HL-60 (cell line): ENCODE measurements at regions not wholly inside any gene's neighbourhood (a gene's known extent, or its start where the extent isn't known, plus 50 kb on each side); places are given as distances from the start of the nearest gene placed in this dataset.

Experiments used
- DNase-seq, 2 experiments: peaks; one replicate each; pipeline ENCODE4 v3.0.0-alpha.2; 2010 to 2020; ENCODE audit warnings: low read depth in 1 of 2, low spot score in 1 of 2
- H3K27ac ChIP-seq: fragments of 250-450 bp; sonication (Bioruptor Pico); replicated peaks from 2 replicates; pipeline ENCODE4 v1.5.1; 2020; ENCODE audit warnings: mild to moderate bottlenecking, moderate library complexity
- H3K27me3 ChIP-seq: fragments of 250-450 bp; sonication (Bioruptor Pico); 2 replicates; pipeline ENCODE4 v1.5.1; 2021; ENCODE audit warnings: mild to moderate bottlenecking, moderate library complexity; ENCODE audit not compliant: insufficient read depth, poor library complexity, severe bottlenecking
- H3K4me3 ChIP-seq: replicated peaks from 2 replicates; pipeline ENCODE4 v1.5.1; 2011; ENCODE audit warnings: mild to moderate bottlenecking, control low read depth, low read length; ENCODE audit not compliant: insufficient read depth
- GABPA ChIP-seq: IDR thresholded peaks from 2 replicates; pipeline ENCODE4 v1.6.1; 2012; ENCODE audit warnings: low read depth
- POLR2AphosphoS5 ChIP-seq: IDR thresholded peaks from 2 replicates; pipeline ENCODE4 v1.6.1; 2012; ENCODE audit warnings: low read depth
- SPI1 ChIP-seq: IDR thresholded peaks from 2 replicates; pipeline ENCODE4 v1.6.1; 2012; ENCODE audit warnings: low read depth, mild to moderate bottlenecking, borderline replicate concordance
- TF ChIP-seq, protein P1 (sequence below): IDR thresholded peaks from 2 replicates; pipeline ENCODE4 v1.6.1; 2012; ENCODE audit warnings: low read depth; ENCODE audit not compliant: insufficient replicate concordance
- TF ChIP-seq, protein P2 (sequence below): IDR thresholded peaks from one replicate; pipeline ENCODE4 v1.5.1; 2011; ENCODE audit warnings: low read length, control low read depth, inconsistent platforms; ENCODE audit not compliant: insufficient read depth

DNA sequence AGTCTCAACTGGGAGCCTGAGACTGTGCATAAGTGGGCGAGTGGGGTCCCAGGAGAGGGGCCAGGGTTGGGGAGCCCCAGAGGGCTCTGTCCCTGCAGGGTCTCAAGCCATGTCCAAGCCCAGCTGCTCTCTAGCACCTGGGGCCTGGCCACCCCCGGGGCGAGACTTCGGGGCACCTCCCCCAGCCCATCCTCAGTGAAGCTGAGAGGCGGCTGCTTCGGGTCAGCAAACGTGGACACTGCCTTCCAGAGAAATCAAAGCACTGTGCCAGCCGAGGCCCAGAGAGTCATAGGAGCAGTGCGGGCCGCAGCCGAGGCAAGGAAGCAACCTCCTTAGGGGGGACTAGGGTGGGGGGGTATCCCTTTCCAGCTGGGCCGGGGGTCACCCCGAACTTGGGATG is 77.5 kb downstream of the ENGASE start:
- Histone ChIP-seq H3K27me3 (peaks cover 5% of the 10 kb centered on the region), H3K27ac (no peak overlapping the region), H3K4me3 (no peak overlapping the region)
- TF ChIP-seq, protein P1, sequence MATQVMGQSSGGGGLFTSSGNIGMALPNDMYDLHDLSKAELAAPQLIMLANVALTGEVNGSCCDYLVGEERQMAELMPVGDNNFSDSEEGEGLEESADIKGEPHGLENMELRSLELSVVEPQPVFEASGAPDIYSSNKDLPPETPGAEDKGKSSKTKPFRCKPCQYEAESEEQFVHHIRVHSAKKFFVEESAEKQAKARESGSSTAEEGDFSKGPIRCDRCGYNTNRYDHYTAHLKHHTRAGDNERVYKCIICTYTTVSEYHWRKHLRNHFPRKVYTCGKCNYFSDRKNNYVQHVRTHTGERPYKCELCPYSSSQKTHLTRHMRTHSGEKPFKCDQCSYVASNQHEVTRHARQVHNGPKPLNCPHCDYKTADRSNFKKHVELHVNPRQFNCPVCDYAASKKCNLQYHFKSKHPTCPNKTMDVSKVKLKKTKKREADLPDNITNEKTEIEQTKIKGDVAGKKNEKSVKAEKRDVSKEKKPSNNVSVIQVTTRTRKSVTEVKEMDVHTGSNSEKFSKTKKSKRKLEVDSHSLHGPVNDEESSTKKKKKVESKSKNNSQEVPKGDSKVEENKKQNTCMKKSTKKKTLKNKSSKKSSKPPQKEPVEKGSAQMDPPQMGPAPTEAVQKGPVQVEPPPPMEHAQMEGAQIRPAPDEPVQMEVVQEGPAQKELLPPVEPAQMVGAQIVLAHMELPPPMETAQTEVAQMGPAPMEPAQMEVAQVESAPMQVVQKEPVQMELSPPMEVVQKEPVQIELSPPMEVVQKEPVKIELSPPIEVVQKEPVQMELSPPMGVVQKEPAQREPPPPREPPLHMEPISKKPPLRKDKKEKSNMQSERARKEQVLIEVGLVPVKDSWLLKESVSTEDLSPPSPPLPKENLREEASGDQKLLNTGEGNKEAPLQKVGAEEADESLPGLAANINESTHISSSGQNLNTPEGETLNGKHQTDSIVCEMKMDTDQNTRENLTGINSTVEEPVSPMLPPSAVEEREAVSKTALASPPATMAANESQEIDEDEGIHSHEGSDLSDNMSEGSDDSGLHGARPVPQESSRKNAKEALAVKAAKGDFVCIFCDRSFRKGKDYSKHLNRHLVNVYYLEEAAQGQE = no peak
- TF ChIP-seq POLR2AphosphoS5 (no peak), SPI1 (no peak), GABPA (no peak)
- TF ChIP-seq, protein P2, sequence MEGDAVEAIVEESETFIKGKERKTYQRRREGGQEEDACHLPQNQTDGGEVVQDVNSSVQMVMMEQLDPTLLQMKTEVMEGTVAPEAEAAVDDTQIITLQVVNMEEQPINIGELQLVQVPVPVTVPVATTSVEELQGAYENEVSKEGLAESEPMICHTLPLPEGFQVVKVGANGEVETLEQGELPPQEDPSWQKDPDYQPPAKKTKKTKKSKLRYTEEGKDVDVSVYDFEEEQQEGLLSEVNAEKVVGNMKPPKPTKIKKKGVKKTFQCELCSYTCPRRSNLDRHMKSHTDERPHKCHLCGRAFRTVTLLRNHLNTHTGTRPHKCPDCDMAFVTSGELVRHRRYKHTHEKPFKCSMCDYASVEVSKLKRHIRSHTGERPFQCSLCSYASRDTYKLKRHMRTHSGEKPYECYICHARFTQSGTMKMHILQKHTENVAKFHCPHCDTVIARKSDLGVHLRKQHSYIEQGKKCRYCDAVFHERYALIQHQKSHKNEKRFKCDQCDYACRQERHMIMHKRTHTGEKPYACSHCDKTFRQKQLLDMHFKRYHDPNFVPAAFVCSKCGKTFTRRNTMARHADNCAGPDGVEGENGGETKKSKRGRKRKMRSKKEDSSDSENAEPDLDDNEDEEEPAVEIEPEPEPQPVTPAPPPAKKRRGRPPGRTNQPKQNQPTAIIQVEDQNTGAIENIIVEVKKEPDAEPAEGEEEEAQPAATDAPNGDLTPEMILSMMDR = no peak
- no peak for DNase-seq

DNA sequence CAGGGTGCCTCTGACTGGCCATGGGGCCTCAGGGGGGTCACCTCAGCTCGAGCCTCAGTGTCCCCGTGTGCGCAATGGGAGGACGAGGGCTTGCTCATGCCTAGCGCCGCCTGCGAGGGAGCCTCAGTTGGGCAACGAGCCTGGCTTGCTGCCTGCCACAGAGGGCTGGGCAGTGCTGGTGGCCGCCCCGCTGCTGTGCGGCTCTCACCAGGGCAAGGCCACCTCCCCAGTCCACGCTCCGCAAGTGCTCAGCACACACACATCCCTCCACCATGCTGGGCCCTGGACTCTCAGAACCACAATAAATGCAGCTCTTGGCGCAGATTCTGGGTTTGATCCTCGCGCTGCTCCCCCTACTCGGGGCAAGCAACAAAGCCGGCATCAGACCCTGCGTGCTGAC is 76.2 kb downstream of the ENGASE start:
- Histone ChIP-seq H3K27me3 (peaks cover 5% of the 10 kb centered on the region), H3K27ac (no peak overlapping the region), H3K4me3 (no peak overlapping the region)
- DNase-seq = no peak
- TF ChIP-seq SPI1 (no peak), POLR2AphosphoS5 (no peak), GABPA (no peak)
- TF ChIP-seq, protein P1 = no peak
- TF ChIP-seq, protein P2 = no peak

DNA sequence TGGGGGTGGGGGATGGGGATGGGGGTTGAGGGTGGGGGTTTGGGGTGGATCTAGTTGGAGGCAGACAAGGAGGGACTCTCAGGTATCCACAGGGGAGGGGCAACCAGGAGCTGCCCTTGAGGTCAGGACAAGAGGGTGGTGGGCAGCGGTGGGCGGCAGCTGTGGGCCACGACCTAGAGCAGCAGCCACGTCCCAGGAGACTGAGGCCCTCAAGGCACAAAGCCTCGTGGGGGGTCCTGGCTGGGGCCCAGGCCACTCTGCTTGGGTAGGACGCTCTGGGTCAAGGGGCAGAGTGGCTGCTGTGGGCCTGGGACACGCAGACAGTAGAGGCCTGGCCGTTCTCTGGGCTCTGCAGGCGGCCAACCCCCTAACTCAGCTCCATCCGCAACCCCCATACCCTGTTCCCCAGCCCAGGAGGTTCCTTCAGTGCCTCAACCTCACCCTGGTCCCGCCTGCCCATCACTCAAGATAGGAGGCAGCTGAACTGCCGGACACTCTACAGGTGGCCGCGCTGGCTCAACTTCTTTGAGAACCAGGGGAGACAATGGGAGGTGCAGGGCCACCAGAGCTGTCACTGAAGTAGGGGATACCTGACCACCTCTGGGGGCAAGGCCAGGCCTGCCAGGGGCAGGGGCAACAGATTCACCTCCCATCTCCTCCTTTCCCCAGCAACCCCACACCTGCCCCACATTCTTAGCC is 75.6 kb downstream of the ENGASE start:
- DNase-seq = no peak
- TF ChIP-seq, protein P2 = no peak
- TF ChIP-seq, protein P1 = no peak
- no peak for TF ChIP-seq POLR2AphosphoS5
- TF ChIP-seq SPI1 = no peak
- TF ChIP-seq GABPA = no peak
- no peak overlapping the region for H3K4me3 ChIP-seq
- H3K27me3 ChIP-seq = peaks cover 5% of the 10 kb centered on the region
- no peak overlapping the region for H3K27ac ChIP-seq
